DND-41 (cell line): ENCODE measurements at regions not wholly inside any gene's neighbourhood (a gene's known extent, or its start where the extent isn't known, plus 50 kb on each side); places are given as distances from the start of the nearest gene placed in this dataset.

Experiments used
- CTCF ChIP-seq: IDR thresholded peaks from 2 replicates; pipeline ENCODE4 v1.5.1; 2012; ENCODE audit warnings: borderline replicate concordance, low read length, moderate library complexity, mild to moderate bottlenecking; ENCODE audit not compliant: poor library complexity, severe bottlenecking; ENCODE audit errors: extremely low read depth
- EZH2 ChIP-seq: IDR thresholded peaks from 3 replicates; pipeline ENCODE4 v1.6.1; 2012; ENCODE audit warnings: borderline replicate concordance, low read depth, mild to moderate bottlenecking, moderate library complexity, low read length, inconsistent platforms; ENCODE audit not compliant: severe bottlenecking

- TF ChIP-seq CTCF (no peak), EZH2 (no peak)
These were observed 89.6 kb upstream of the FAM9A start for GRCh38 chrX:8890794-8891193.
